ENCODE measurements at regions not wholly inside any gene's neighbourhood (a gene's known extent, or its start where the extent isn't known, plus 50 kb on each side); places are given as distances from the start of the nearest gene placed in this dataset.
A peak's percentile ranks its signal among the peaks of the same experiment; 100 is the strongest.
"Not testable (repeated sequence)": the region's sequence is repeated elsewhere in the genome, so short reads cannot be mapped to it uniquely, and the experiment has no call there.

GRCh38 chr18:22704586-22704918 lies 228.6 kb upstream of the RBBP8 start:
- Histone ChIP-seq H3K27me3 (ENCODE audit: low read depth) (no peaks in the 10 kb centered on the region), H3K9me3 (replicated peaks) (no peaks in the 10 kb centered on the region), H3K4me1 (peaks cover 22% of the 10 kb centered on the region), H3K36me3 (no peaks in the 10 kb centered on the region), H3K27ac (replicated peaks) (no peak overlapping the region), H3K4me3 (no peak overlapping the region)
- TF ChIP-seq CTCF (IDR thresholded peaks at IDR 0.05; ENCODE audit: borderline replicate concordance) = no peak
- intact Hi-C loops (cut with micrococcal nuclease) = no loop called here
- DNase-seq = no peak

- TF ChIP-seq CTCF (IDR thresholded peaks at IDR 0.05; ENCODE audit: borderline replicate concordance) = no peak
- no peaks in the 10 kb centered on the region for H3K36me3 ChIP-seq
- H3K9me3 ChIP-seq (replicated peaks) = no peaks in the 10 kb centered on the region
- peaks cover 28% of the 10 kb centered on the region for H3K4me1 ChIP-seq
- no peak overlapping the region for H3K27ac ChIP-seq (replicated peaks)
- no peaks in the 10 kb centered on the region for H3K27me3 ChIP-seq (ENCODE audit: low read depth)
- no peak for DNase-seq
- no peak overlapping the region for H3K4me3 ChIP-seq
- intact Hi-C loops (cut with micrococcal nuclease) = no loop called here
Measured at GRCh38 chr18:22705328-22705727, 227.8 kb upstream of the RBBP8 start.

GRCh38 chr18:22706025-22706424 lies 227.1 kb upstream of the RBBP8 start:
- H3K4me3 ChIP-seq; DNase-seq; H3K27me3 ChIP-seq (ENCODE audit: low read depth); H3K9me3 ChIP-seq (replicated peaks); H3K27ac ChIP-seq (replicated peaks); H3K36me3 ChIP-seq; intact Hi-C loops (cut with micrococcal nuclease): not testable (repeated sequence)
- H3K4me1 ChIP-seq = peaks cover 35% of the 10 kb centered on the region

- no peak overlapping the region for H3K4me3 ChIP-seq
- H3K9me3 ChIP-seq (replicated peaks) = no peaks in the 10 kb centered on the region
- peaks cover 44% of the 10 kb centered on the region for H3K4me1 ChIP-seq
- no peaks in the 10 kb centered on the region for H3K27me3 ChIP-seq (ENCODE audit: low read depth)
- intact Hi-C loops (cut with micrococcal nuclease) = no loop called here
- H3K36me3 ChIP-seq = no peaks in the 10 kb centered on the region
- no peak for DNase-seq
- no peak for TF ChIP-seq CTCF (IDR thresholded peaks at IDR 0.05; ENCODE audit: borderline replicate concordance)
- H3K27ac ChIP-seq (replicated peaks) = no peak overlapping the region
Measured at GRCh38 chr18:22709288-22710060, 223.7 kb upstream of the RBBP8 start.

GRCh38 chr18:22710673-22711191 lies 222.4 kb upstream of the RBBP8 start:
- DNase-seq = no peak
- peak overlapping the region; percentile 58 for H3K27ac ChIP-seq (replicated peaks)
- H3K4me3 ChIP-seq = peak overlapping the region; percentile 61
- peaks cover 42% of the 10 kb centered on the region for H3K4me1 ChIP-seq
- H3K27me3 ChIP-seq (ENCODE audit: low read depth) = no peaks in the 10 kb centered on the region
- H3K36me3 ChIP-seq = no peaks in the 10 kb centered on the region
- intact Hi-C loops (cut with micrococcal nuclease) = no loop called here
- TF ChIP-seq CTCF (IDR thresholded peaks at IDR 0.05; ENCODE audit: borderline replicate concordance) = no peak
- H3K9me3 ChIP-seq (replicated peaks) = no peaks in the 10 kb centered on the region

GRCh38 chr18:22711192-22711685 lies 221.9 kb upstream of the RBBP8 start:
- Histone ChIP-seq H3K4me1 (peaks cover 42% of the 10 kb centered on the region), H3K4me3 (peak overlapping the region; percentile 61), H3K27ac (replicated peaks) (peak overlapping the region; percentile 58), H3K27me3 (ENCODE audit: low read depth) (no peaks in the 10 kb centered on the region), H3K9me3 (replicated peaks) (no peaks in the 10 kb centered on the region), H3K36me3 (no peaks in the 10 kb centered on the region)
- TF ChIP-seq CTCF (IDR thresholded peaks at IDR 0.05; ENCODE audit: borderline replicate concordance) = no peak
- DNase-seq = peak; percentile 33
- intact Hi-C loops (cut with micrococcal nuclease) = no loop called here
